ENCODE measurements at regions not wholly inside any gene's neighbourhood (a gene's known extent, or its start where the extent isn't known, plus 50 kb on each side); places are given as distances from the start of the nearest gene placed in this dataset.

DNA sequence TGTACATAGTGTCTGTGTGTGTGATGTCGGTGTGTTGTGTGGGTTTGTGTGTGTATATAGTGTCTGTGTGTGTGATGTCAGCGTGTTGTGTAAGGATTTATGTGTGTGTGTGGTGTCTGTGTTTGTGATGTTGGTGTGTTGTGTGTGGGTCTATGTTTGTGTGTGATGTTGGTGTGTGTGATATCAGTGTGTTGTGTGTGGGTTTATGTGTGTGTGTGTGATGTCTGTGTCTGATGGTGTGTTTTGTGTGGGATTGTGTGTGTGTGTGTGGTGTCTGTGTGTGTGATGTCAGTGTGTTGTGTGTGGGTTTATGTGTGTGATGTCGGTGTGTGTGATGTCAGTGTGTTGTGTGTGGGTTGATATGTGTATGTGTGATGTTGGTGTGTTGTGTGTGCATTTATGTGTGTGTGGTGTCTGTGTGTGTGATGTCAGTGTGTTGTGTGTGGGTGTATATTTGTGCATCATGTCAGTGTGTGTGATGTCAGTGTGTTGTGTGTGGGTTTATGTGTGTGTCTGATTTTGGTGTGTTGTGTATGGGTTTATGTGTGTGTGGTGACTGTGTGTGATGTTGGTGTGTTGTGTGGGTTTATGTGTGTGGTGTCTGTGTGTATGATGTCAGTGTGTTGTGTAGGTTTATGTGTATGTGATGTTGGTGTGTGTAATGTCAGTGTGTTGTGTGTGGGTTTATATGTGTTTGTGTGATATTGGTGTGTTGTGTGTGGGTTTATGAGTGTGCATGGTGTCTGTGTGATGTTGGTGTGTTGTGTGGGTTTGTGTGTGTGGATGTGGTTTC, 102.4 kb upstream of the CD93 start (continued):
- TF ChIP-seq, protein P1, sequence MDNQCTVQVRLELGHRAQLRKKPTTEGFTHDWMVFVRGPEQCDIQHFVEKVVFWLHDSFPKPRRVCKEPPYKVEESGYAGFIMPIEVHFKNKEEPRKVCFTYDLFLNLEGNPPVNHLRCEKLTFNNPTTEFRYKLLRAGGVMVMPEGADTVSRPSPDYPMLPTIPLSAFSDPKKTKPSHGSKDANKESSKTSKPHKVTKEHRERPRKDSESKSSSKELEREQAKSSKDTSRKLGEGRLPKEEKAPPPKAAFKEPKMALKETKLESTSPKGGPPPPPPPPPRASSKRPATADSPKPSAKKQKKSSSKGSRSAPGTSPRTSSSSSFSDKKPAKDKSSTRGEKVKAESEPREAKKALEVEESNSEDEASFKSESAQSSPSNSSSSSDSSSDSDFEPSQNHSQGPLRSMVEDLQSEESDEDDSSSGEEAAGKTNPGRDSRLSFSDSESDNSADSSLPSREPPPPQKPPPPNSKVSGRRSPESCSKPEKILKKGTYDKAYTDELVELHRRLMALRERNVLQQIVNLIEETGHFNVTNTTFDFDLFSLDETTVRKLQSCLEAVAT (IDR thresholded peaks at IDR 0.05), result no peak; a peak in 1 of 4 replicates
- peak; percentile 5; the same call in 1 of the 2 replicates for TF ChIP-seq ARID1B (IDR thresholded peaks at IDR 0.05)
- TF ChIP-seq TSC22D4 (tag; IDR thresholded peaks at IDR 0.05), result 0 out of 2 replicates have a peak, but pooled peaks have one; percentile 42
- no peak for TF ChIP-seq JUND (IDR thresholded peaks at IDR 0.05; ENCODE audit: borderline replicate concordance, low read depth, low read length)
- no peak for TF ChIP-seq JUND (tag; IDR thresholded peaks at IDR 0.05; ENCODE audit: borderline replicate concordance, low read depth, low read length)
- TF ChIP-seq, protein P2, sequence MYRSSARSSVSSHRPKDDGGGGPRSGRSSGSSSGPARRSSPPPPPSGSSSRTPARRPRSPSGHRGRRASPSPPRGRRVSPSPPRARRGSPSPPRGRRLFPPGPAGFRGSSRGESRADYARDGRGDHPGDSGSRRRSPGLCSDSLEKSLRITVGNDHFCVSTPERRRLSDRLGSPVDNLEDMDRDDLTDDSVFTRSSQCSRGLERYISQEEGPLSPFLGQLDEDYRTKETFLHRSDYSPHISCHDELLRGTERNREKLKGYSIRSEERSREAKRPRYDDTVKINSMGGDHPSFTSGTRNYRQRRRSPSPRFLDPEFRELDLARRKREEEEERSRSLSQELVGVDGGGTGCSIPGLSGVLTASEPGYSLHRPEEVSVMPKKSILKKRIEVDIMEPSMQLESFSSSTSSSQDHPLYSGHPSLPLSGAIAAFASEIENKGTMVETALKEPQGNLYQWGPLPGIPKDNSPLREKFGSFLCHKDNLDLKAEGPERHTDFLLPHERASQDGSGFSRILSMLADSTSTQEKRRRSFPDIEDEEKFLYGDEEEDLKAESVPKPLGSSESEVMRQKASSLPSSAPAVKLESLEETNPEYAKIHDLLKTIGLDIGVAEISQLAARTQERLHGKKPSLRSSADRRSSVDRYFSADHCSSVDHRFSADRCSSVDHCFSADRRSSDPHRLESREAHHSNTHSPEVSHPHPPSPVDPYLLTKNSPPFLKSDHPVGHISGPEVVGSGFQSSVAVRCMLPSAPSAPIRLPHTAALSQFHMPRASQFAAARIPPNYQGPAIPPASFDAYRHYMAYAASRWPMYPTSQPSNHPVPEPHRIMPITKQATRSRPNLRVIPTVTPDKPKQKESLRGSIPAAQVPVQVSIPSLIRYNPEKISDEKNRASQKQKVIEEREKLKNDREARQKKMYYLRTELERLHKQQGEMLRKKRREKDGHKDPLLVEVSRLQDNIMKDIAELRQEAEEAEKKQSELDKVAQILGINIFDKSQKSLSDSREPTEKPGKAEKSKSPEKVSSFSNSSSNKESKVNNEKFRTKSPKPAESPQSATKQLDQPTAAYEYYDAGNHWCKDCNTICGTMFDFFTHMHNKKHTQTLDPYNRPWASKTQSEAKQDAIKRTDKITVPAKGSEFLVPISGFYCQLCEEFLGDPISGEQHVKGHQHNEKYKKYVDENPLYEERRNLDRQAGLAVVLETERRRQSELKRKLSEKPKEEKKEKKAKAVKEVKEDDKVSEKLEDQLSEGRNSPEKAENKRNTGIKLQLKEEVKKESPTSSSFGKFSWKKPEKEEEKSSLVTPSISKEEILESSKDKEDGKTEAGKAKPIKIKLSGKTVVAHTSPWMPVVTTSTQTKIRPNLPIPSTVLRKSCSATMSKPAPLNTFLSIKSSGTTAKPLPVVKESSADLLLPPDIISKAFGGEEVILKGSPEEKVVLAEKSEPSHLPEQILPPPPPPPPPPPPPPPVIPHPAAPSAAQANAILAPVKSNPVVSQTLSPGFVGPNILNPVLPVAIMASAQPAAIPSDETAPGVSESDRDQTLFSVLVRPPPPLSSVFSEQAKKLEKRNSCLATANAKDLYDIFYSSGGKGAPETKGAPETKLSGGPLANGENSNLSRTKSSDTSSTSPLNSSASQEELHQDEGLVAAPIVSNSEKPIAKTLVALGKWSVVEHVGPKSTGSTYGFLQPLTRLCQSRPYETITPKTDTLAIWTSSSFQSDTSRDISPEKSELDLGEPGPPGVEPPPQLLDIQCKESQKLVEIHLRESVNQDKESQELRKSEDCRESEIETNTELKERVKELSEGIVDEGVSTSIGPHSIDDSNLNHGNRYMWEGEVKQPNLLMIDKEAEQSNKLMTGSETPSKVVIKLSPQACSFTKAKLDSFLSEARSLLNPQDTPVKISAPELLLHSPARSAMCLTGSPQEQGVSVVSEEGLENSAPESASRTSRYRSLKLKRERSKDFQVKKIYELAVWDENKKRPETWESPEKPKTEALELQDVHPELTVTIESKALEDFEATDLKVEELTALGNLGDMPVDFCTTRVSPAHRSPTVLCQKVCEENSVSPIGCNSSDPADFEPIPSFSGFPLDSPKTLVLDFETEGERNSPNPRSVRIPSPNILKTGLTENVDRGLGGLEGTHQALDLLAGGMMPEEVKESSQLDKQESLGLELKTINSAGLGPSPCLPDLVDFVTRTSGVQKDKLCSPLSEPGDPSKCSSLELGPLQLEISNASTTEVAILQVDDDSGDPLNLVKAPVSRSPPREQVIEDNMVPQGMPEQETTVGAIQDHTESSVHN (IDR thresholded peaks at IDR 0.05; ENCODE audit: borderline replicate concordance in 1 of 2, low read depth in 1 of 2), result no peak
- TF ChIP-seq, protein P3, sequence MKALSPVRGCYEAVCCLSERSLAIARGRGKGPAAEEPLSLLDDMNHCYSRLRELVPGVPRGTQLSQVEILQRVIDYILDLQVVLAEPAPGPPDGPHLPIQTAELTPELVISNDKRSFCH (CRISPR knock-in tag; IDR thresholded peaks at IDR 0.05), result no peak
- TF ChIP-seq, protein P3 (tag; IDR thresholded peaks at IDR 0.05), result no peak
- peak; percentile 27 for TF ChIP-seq PHF20 (IDR thresholded peaks at IDR 0.05; ENCODE audit: partially characterized antibody)
